HG03442 (cell line): ENCODE measurements at regions not wholly inside any gene's neighbourhood (a gene's known extent, or its start where the extent isn't known, plus 50 kb on each side); places are given as distances from the start of the nearest gene placed in this dataset.

ENCODE experiments used
- ATAC-seq: cut with Tn5 transposase; IDR thresholded peaks from one replicate; pipeline ENCODE4 v1.9.1; 2021; ENCODE audit warnings: mild to moderate bottlenecking, moderate library complexity; ENCODE audit not compliant: unreplicated experiment

DNA sequence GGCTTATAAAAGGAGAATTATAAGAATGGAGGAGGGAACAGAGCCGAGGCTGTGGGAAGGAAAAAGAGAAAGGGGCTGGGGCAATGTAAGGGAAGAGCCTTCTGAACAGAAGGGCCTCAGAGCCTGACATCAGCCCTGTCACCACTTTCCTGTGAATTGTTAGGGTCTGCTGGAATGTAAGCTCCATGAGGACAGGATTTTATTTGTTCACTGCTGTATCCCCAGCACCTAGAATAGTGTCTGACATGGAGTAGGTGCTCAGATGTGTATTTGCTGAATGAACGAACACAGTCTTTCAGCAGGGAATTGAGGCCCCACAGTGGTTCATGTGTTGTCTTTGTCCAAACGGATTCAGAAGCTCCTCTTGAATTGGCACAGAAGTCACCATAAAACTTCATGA lies 251.5 kb downstream of the OPA1 start:
- ATAC-seq = no peak

DNA sequence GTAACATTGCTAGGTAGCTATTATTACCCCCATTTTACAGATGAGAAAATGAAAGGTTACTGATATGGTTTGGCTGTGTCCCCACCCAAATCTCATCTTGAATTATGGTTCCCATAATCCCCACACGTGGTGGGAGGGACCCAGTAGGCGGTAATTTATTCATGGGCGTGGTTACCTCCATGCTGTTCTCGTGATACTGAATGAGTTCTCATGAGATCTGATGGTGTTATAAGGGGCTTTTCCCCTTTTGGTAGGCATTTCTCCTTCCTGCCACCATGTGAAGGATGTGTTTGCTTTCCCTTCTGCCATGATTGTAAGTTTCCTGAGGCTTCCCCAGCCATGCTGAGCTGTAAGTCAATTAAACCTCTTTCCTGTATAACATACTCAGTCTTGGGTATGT lies 252.1 kb downstream of the OPA1 start:
- no peak for ATAC-seq

DNA sequence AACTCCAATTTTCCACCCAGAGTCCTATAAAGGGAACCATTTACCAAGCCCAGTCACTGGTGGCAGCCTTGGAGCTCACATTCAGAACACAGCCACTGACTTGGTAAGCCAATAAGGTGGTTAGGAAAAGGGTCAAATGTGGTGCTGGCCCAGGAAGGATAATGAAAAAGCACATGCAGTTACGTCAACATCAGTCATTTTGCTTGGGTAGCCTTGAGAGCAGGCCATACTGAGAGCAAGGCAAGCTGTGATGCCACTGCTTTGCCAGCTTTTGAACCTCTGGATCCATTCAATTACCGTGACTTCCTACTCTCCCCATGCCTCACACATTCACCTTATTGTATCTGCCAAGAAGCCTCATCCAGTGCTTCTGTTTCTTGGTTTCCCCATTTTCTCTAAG lies 253.6 kb downstream of the OPA1 start:
- ATAC-seq = no peak

DNA sequence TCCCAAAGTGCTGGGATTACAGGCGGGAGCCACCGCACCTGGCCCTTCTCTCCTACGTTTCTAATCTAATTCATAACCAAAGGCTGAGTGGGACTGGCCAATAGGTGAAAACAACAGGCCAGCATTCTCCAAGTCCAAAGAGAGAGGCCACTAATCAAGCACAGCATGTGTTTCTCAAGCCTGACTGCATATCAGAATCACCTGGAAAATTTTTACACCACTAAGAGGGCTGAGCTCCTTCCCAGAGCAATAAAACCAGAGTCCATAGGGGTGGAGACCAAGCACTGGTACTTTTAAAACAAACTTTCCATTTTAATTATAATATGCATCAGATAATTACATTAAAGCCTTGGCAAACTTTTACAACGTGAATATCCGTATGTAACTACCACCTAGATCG lies 254.4 kb downstream of the OPA1 start:
- no peak for ATAC-seq

DNA sequence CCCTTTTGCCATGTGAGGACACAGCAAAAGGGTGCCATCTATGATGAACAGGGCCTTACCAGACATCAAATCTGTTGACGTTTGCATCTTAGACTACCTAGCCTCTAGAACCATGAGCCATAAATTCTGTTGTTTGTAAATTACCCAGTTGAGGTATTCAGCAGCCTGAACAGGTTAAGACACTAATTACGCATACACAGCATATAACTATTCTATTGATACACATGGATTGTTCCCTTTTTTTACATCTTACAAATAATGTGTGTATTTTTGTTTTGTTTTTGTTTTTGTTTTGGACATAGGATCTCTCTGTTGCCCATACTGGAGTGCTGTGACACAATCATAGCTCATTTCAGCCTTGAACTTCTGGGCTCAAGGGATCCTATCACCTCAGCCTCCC lies 255.5 kb downstream of the OPA1 start:
- no peak for ATAC-seq

DNA sequence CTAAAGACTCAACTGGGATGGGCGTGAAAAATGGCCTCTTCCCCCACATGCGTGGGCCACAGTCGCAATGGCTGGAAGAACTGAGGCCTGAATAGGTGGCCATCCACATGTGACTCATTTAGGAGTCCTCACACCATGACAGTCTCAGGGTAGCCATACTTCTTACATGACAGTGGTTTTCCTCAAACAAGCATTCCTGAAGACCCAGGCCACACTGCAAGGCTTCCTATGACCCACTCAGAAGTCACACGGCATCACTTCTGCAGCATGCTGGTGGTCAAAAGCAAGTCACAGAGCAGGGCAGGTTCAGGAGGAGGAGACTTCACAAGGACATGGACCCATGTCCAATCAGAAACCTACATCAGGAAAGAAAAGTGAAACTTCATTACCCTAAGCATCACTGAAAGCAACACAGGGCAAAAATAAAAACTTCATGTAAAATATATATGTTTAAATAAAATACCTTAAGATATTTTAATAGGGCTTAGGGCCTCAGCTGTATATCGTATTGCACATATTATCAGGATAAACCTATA lies 257.1 kb downstream of the OPA1 start:
- ATAC-seq = no peak

DNA sequence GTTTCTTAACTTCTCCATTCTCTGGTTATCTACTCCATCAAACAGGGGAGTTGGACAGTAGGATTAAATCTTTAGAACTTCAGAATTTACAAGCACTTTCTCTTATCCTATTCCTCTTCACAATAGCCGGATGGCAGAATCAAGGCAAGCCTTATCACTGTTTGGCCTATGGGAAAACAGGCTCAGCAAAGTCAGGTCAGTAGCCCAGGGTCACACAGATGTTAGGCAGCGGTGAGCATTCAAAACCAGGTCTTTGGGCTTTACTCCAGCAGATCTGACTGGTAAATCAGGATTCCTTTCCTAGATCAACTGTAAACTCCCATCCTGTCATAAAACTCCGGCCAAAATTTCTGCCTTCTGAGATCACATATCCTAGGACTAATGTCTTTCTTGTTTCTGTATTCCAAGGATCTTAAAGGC lies 258.4 kb downstream of the OPA1 start:
- no peak for ATAC-seq

DNA sequence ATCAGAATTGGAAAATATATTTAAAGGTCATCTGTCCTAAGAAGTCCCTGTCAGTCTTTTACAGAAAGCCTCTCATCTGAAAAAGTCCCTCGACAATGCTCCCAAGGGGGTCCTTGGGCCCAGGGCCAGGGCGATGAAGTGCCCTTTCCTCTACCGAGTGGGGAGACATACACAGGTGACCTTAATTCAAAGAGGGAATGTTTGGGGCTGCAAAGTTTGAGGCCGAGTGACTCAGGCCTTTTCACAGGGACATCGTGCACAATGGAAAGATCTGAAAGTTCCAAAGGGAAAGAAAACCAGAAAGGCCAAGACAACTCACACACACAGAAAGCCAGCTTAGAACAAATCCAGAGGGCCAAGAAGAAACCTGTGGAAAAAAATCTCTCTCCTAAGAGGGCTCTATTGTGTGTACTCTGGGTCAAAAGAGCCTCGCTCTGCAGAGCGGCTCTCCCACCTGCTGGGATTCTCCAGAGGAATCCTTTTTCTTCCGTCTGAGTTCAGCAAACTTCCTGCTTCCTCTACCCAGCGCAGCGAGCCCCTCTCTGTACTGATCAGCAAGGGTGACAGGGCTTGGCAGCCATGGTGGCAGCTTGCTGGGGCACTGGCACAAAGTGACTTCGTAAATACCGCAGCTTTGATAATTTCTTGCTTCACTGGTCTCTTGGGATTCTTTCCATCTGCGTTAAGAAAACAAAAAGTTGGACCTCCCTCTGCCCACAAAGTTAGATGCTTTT lies 259.1 kb downstream of the OPA1 start:
- ATAC-seq = no peak

DNA sequence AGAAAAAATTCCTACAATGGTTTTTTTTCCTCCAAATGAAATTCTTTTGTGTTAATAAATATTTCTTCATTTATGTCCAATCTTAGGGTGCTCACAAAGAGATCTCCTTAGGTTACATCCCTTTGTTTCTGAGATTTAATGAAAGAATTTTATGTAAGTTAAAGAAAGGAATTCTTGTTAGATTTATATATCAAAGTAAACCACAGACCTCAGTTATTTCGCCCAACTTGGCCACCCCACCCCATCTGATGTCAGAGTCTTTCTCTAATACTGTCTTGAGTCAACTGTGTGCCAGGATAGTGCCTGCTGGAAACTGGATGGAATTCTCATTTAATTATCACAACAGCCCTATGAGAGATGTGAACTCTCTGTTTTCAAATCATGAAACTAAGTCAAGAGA lies 259.9 kb downstream of the OPA1 start:
- no peak for ATAC-seq

DNA sequence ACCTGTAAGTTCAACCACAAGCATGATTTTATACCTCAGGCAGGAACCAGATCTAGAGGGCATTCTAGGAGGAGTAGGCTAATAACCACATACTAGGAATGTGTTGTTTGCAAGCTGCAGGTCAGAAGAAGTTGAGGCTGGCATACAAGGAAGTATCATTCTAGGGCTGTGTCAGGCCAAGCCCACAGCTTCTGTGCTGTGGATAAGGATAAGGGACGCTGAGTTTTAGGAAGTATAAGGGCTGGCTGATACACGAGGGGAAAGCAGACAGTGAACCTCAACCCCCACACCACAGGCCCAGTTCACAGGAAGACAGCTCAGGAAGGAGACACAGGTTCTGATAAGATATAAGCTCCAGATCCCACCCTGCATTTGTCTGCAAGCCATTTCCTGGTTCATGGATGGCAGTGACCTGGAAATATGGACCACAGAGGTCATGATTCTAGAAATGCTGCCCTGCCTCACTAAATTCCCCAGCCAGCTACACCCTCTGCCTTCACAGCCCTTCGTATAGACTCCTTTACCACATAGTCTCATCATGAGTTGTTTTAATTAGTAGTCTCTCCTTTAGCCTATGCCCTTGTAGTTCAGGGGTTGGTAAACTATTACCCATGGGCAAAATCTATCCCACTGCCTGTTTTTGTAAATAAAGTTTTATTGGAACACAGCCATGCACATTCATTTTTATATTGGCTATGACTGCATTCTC lies 260.7 kb downstream of the OPA1 start:
- no peak for ATAC-seq

DNA sequence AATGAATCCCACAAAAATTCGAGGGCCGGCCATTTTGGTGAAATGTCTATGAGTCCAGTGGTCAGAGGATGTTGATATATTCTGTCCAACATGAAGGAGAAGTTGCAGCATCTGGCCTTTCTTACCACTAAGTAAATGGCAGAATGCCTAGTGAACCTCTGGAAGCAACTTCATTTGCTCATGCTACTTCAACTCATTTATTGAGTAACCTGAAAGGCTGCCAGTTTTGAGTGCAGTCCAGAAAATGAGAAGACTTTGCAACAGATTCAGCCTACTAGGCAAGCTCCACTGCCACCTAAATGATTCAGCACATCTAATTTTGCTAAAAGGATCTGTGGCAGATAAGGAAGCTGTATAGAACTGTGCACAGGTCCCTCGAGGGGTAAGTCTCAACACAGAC lies 265.0 kb downstream of the OPA1 start:
- no peak for ATAC-seq

DNA sequence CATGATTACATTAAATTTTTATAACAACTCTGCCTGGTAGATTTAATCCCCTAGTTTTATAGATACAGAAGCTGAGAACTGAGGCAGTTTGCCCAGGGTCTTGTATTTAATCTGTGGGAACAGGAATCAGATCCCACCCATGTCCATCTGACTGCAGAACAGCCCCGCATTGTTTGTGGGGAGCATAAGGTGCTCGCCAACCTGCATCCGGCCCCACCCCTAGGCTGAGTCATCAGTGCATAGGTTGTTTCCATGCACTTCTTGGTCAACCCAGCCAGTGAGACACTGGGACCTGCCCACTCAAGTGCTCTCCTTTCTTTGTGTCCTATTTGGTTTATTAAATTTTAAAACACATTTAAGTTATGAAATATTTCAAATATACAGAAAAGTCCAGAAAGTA lies 266.2 kb downstream of the OPA1 start:
- ATAC-seq = no peak

DNA sequence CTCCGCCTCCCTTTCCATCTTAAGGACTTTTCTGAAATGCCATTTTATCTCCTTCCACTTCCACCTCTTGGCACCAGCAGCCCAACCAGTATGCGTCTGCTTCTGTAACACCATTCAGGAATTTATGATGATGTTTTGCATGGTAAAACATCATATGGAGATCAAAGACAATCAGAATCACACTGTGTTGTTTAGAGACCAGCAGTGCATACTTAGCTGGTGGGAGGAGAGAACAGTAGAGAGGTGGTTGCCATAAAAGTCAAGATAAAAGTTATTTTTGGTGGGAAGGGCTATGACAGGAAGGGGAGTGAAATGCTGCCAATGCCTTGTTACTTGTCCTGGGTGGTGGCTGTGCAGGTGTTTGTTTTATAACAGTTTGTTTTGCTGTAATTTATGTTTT lies 268.0 kb downstream of the OPA1 start:
- ATAC-seq = no peak

DNA sequence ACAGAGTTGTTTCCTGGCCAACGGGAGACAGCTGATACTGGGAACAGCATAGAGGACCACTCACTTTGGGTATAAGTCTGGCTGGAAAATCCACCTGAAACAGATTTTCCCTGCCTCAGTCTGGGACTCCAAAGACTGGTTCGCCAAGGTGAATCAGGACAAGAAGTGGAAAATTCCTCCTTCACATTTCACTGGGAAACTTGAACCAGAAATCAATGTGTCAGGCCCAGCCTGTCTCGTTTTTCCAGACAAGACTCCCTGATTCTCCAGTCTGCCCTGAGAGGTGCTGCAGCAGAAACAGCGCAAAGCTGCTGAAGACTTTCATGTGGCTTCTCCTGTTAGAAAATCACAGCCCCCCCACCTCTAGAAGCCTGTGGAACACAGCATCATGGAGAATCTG lies 269.8 kb downstream of the OPA1 start:
- no peak for ATAC-seq

DNA sequence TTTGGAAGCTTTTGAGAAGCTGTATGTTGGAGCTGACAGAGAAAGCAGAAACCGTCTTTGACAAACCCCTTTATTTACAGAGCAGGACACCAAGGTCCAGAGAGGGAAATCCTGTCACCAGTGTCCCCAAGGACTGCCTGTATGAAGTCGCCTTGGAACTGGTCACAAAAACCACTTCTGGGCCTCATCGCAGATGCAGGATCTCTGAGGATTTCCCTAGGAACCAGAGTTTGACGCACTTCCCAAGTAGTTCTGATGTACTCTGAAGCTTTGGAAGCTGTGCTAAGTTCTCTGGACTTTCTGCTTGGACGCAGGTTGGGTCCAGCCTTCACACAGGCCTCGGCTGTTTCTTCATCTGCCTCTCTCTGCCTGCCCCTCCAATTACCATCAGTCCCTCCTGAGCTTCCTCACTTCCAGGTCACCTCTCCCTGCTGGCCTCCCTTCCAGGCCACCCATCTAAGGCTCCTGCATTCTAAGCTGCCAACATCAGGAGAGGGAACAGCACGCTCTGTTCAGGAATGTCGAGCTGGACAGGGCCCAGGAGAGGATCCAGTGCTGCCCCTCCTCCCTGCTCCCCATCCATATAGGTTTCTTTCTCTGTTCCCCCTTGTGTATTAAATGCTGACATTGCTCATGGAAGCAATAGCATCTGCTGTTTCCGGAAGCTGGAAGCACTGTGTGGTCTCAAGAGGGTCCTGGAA lies 270.8 kb downstream of the OPA1 start:
- ATAC-seq = no peak

DNA sequence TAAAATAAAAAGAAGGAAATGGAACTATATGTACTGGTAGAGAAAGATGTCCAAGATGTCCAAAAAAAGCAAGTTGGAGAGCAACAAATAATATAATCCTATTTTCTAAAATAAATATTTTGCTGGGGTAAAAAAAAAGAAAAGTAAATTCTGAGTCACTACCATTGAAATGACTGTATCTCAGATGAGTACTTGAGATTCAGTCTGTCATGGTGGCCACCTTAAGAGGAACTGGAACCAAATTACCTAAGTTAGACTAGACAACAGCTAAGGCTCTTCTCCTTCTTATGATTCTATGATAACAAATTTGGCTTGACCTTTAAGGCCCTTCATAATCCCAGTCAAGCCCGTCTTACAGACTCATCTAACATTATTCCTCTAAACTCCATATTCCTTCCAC lies 270.6 kb upstream of the HES1 start:
- ATAC-seq = peak; percentile 93

DNA sequence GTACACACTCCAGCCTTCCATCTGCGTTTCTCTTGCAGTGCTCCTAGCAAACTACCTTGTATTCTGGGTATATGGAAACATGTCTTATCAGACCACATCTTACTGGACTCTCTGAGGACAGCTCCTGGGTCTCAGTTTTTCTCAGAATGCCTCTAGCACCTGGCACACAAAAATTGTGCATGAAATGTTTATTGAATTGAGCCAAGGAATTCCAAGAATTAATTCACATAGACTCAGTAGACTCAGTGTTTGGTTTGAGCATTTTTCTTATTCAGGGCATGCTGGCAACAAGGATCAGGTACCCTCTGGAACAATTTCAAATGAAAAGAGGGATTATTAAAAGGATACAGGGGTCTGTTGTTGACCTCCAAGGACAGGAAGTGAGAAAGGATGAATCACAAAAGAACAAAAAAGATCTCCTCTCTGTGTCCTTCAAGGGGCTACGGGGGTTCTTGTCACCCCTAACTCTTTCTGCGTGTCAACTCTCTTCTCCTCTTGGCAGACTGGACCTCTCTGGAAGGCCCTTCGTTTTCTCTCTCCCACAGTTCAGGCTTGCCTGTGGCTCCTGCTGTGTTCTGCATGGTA lies 270.0 kb upstream of the HES1 start:
- no peak for ATAC-seq

DNA sequence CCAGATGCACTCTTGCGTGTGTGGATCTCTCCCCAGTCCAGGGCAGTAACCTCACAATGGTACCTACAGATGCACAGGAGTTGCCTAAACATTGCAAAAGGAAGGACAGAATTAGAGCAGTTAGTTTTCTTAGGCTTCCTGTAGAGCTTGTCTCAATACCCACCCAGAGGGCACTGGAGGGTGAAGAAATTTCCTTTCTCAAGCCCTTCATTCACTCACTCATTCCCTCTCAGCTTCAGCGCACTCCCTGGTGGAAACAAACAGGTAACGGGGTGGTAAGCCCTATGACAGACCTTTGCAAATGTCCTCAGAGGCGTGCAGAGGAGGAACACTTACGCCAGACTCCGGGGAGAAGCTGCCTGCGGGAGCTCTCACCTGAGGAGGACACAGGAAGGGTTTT lies 267.4 kb upstream of the HES1 start:
- ATAC-seq = no peak

DNA sequence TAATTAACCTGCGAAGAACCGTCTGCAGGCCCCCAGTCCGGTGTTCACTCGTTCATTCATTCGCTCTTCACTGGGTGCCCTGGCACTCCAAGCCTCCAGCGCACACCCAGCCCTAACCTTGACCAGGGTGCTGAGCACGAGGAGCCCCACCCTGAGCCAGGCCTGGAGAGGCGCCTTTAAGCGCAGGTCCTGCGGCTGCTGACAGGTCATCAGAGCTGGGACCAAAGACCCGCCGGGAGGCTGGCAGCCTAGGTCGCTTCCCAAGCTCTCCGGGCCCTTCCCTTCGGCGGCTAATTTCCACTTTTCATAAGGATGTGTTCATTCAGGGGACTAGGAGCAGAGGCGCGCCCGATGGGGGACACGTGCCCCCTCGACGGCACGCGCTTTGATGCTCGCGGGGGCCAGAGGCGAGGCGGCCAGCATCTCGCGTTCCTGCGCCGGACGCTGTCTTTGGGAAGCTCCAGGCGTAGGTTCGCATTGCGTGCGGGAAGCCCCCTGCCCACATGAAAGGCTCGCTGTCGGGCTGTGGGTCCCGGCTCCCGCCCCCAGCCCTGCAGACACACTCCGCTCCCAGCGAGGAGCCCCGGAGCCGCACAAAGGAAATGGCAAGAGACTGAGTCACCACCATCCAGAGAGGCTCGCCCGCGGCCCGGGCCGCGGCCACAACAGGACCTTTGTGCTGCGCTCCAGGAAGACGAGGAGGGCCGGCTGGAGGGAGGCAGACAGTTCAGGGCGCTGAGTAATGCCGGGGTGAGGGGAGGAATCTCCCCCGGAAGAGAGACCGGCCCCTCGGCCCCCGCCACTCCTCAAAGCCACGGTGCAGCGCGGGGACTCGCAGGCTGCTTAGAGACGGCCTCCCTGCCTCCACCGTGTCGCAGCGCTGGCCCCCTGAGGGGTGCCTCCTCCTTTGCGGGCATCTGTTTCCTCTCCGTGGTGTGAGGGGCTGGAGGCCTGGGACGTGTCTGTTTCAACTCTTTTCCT lies 266.4 kb upstream of the HES1 start:
- ATAC-seq = no peak
